GM18508 (cell line): ENCODE measurements at regions not wholly inside any gene's neighbourhood (a gene's known extent, or its start where the extent isn't known, plus 50 kb on each side); places are given as distances from the start of the nearest gene placed in this dataset.

Experiments
- ATAC-seq: cut with Tn5 transposase; IDR thresholded peaks from one replicate; pipeline ENCODE4 v1.9.1; 2021; ENCODE audit warnings: moderate number of reproducible peaks; ENCODE audit not compliant: insufficient read depth, unreplicated experiment

GRCh38 chr2:39532933-39533332, 95.8 kb upstream of the MAP4K3 start:
- ATAC-seq = no peak

- ATAC-seq = no peak
These were observed 97.1 kb upstream of the MAP4K3 start for GRCh38 chr2:39534095-39534711.

GRCh38 chr2:39535636-39536185, 98.6 kb upstream of the MAP4K3 start:
- no peak for ATAC-seq

- no peak for ATAC-seq
These were observed 100.1 kb upstream of the MAP4K3 start for GRCh38 chr2:39537150-39537549.

- ATAC-seq = no peak
These were observed 101.6 kb upstream of the MAP4K3 start for GRCh38 chr2:39538718-39539117.

GRCh38 chr2:39540414-39540813, 103.3 kb upstream of the MAP4K3 start:
- ATAC-seq = no peak

- no peak for ATAC-seq
These were observed 104.2 kb upstream of the MAP4K3 start for GRCh38 chr2:39541011-39541930.

GRCh38 chr2:39542523-39542922, 105.4 kb upstream of the MAP4K3 start:
- no peak for ATAC-seq

GRCh38 chr2:39545957-39546356, 108.9 kb upstream of the MAP4K3 start:
- ATAC-seq = no peak

GRCh38 chr2:39546409-39546808, 109.3 kb upstream of the MAP4K3 start:
- no peak for ATAC-seq

- no peak for ATAC-seq
These were observed 109.9 kb upstream of the MAP4K3 start for GRCh38 chr2:39546937-39547336.

GRCh38 chr2:39547811-39548719, 111.0 kb upstream of the MAP4K3 start:
- no peak for ATAC-seq

- no peak for ATAC-seq
These were observed 111.9 kb upstream of the MAP4K3 start for GRCh38 chr2:39549000-39549399.

GRCh38 chr2:39549718-39550464, 112.8 kb upstream of the MAP4K3 start:
- ATAC-seq = no peak

- no peak for ATAC-seq
These were observed 113.7 kb upstream of the MAP4K3 start for GRCh38 chr2:39550701-39551285.

- ATAC-seq = no peak
These were observed 106.8 kb upstream of the TMEM178A start for GRCh38 chr2:39558906-39559305.

GRCh38 chr2:39563572-39563971, 102.1 kb upstream of the TMEM178A start:
- no peak for ATAC-seq

- ATAC-seq = no peak
These were observed 98.2 kb upstream of the TMEM178A start for GRCh38 chr2:39567507-39567906.

- ATAC-seq = no peak
These were observed 97.6 kb upstream of the TMEM178A start for GRCh38 chr2:39568116-39568515.
